HEK293 (cell line): ENCODE measurements at regions not wholly inside any gene's neighbourhood (a gene's known extent, or its start where the extent isn't known, plus 50 kb on each side); places are given as distances from the start of the nearest gene placed in this dataset.

Experiments used
- CTCF ChIA-PET: fragments of 350-600 bp; formaldehyde crosslinking; extraction: SDS; loops from one replicate; lab custom pipeline; 2021; ENCODE audit warnings: antibody characterized with exemption; lab: Yijun Ruan, JAX
- POLR2A ChIA-PET: fragments of 300-600 bp; formaldehyde crosslinking; extraction: SDS; loops from one replicate; lab custom pipeline; 2020; ENCODE audit warnings: antibody characterized with exemption, inconsistent platforms; lab: Yijun Ruan, JAX
- H3K27ac ChIP-seq: fragments of 200-500 bp; sonication (Bioruptor generic); 2 replicates; pipeline ENCODE4 v1.5.1; 2014; ENCODE audit warnings: low read depth, low read length, control low read depth, inconsistent platforms; ENCODE audit errors: extremely low read depth
- H3K36me3 ChIP-seq, 2 experiments: fragments of 200-500 bp in 1 of 2; sonication (Bioruptor generic) in 1 of 2; 1 replicate in 1 of 2; 2 replicates in 1 of 2; pipeline ENCODE4 v1.5.1; 2014 to 2017; ENCODE audit warnings: inconsistent platforms in 2 of 2, low read length in 2 of 2; ENCODE audit not compliant: control insufficient read depth in 2 of 2, insufficient read depth in 1 of 2
- H3K4me1 ChIP-seq: fragments of 200-500 bp; sonication (Bioruptor generic); 2 replicates; pipeline ENCODE4 v1.5.1; 2014; ENCODE audit warnings: mild to moderate bottlenecking, low read length, inconsistent platforms; ENCODE audit not compliant: control insufficient read depth, insufficient read depth
- H3K4me3 ChIP-seq: 2 replicates; pipeline ENCODE4 v1.5.1; 2011; ENCODE audit warnings: low read depth, mild to moderate bottlenecking, control low read depth, low read length, moderate library complexity
- H3K9me3 ChIP-seq: fragments of 200-500 bp; sonication (Bioruptor generic); 2 replicates; pipeline ENCODE4 v1.5.1; 2014; ENCODE audit warnings: low read depth, low read length, inconsistent platforms; ENCODE audit not compliant: control insufficient read depth, insufficient read depth
- BCL11A ChIP-seq: fragments of 450-650 bp; formaldehyde crosslinking; IDR thresholded peaks from 2 replicates; pipeline ENCODE4 v1.5.1; 2016; ENCODE audit warnings: low read depth, missing biosample characterization, missing genetic modification characterization
- GLI2 ChIP-seq: fragments of 450-650 bp; formaldehyde crosslinking; IDR thresholded peaks from 2 replicates; pipeline ENCODE4; 2017; ENCODE audit warnings: missing biosample characterization, missing genetic modification characterization, low read depth, borderline replicate concordance
- SALL2 ChIP-seq: fragments of 450-650 bp; formaldehyde crosslinking; IDR thresholded peaks from 2 replicates; pipeline ENCODE4 v1.5.0; 2017; ENCODE audit warnings: missing biosample characterization, mild to moderate bottlenecking, missing genetic modification characterization, borderline replicate concordance
- SP2 ChIP-seq: fragments of 450-650 bp; formaldehyde crosslinking; IDR thresholded peaks from 2 replicates; pipeline ENCODE4 v1.5.1; 2016; ENCODE audit warnings: missing biosample characterization, missing genetic modification characterization
- ZBTB7A ChIP-seq: fragments of 450-650 bp; formaldehyde crosslinking; IDR thresholded peaks from 2 replicates; pipeline ENCODE4 v1.5.1; 2016; ENCODE audit warnings: low read depth, missing biosample characterization, missing genetic modification characterization
- ZEB2 ChIP-seq: fragments of 450-650 bp; formaldehyde crosslinking; IDR thresholded peaks from 2 replicates; pipeline ENCODE4 v1.5.1; 2016; ENCODE audit warnings: missing biosample characterization, missing genetic modification characterization
- ZNF133 ChIP-seq: fragments of 450-650 bp; formaldehyde crosslinking; IDR thresholded peaks from 2 replicates; pipeline ENCODE4 v1.5.1; 2016; ENCODE audit warnings: missing biosample characterization, missing genetic modification characterization
- ZNF214 ChIP-seq: fragments of 450-650 bp; formaldehyde crosslinking; IDR thresholded peaks from 2 replicates; pipeline ENCODE4 v1.5.1; 2017; ENCODE audit warnings: missing biosample characterization, mild to moderate bottlenecking, missing genetic modification characterization, borderline replicate concordance
- ZNF24 ChIP-seq: fragments of 450-650 bp; formaldehyde crosslinking; IDR thresholded peaks from 2 replicates; pipeline ENCODE4 v1.5.1; 2016; ENCODE audit warnings: missing biosample characterization, missing genetic modification characterization
- ZNF26 ChIP-seq: fragments of 450-650 bp; formaldehyde crosslinking; IDR thresholded peaks from 2 replicates; pipeline ENCODE4 v1.5.1; 2016; ENCODE audit warnings: missing biosample characterization, missing genetic modification characterization
- ZNF658 ChIP-seq: fragments of 450-650 bp; formaldehyde crosslinking; IDR thresholded peaks from 2 replicates; pipeline ENCODE4; 2016; ENCODE audit warnings: missing biosample characterization, missing genetic modification characterization
- TF ChIP-seq, protein P1 (sequence below): fragments of 450-650 bp; formaldehyde crosslinking; IDR thresholded peaks from 2 replicates; pipeline ENCODE4 v1.5.1; 2017; ENCODE audit warnings: missing biosample characterization, missing genetic modification characterization
- TF ChIP-seq, protein P2 (sequence below): fragments of 450-650 bp; formaldehyde crosslinking; IDR thresholded peaks from 2 replicates; pipeline ENCODE4 v1.5.1; 2016; ENCODE audit warnings: missing biosample characterization, missing genetic modification characterization, borderline replicate concordance
- TF ChIP-seq, protein P3 (sequence below): fragments of 450-650 bp; formaldehyde crosslinking; IDR thresholded peaks from 2 replicates; pipeline ENCODE4 v1.5.1; 2016; ENCODE audit warnings: missing biosample characterization, missing genetic modification characterization
- TF ChIP-seq, protein P4 (sequence below): fragments of 450-650 bp; formaldehyde crosslinking; IDR thresholded peaks from 2 replicates; pipeline ENCODE4 v1.5.1; 2016; ENCODE audit warnings: missing biosample characterization, missing genetic modification characterization
- TF ChIP-seq, protein P5 (sequence below): fragments of 450-650 bp; formaldehyde crosslinking; IDR thresholded peaks from 2 replicates; pipeline ENCODE4 v1.5.1; 2017; ENCODE audit warnings: missing biosample characterization, missing genetic modification characterization

DNA sequence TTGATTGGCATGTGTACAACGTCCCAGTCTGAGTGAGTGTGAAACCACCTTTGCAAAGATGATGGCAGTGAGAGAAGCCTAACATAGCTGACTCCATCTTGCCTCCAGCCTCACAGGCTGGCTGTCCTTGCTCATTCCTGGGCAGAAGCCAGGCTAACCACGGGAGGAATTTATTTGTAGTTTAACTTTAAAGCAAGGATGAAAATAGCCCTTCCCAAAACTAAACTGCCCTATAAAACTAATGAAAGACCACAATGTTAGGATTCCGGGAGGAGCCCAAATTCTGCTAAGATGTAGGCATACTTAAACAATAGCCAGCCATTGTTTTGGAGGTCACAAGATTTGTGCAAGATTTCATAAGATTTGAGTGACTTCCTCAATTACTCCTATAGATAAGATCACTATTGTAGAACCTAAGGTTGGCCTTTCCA, 96.6 kb upstream of the LSM14A start:
- H3K9me3 ChIP-seq = no peaks in the 10 kb centered on the region; the same call in 1 of the 2 replicates
- H3K4me3 ChIP-seq = no peak overlapping the region
- H3K36me3 ChIP-seq = no peaks in the 10 kb centered on the region
- H3K4me1 ChIP-seq = no peaks in the 10 kb centered on the region
- ChIA-PET CTCF (interaction anchor here (2.0 to 6.5 kb wide), 2 partner anchors 13 to 21 kb away, joined by 6 to 46 read pairs; no protein-coding TSS in a partner anchor), POLR2A (no interaction called here)
- TF ChIP-seq ZNF658 (no peak), ZNF214 (no peak), ZEB2 (tag by site-specific recombination) (no peak), ZNF26 (tag by site-specific recombination) (no peak), ZNF133 (tag by site-specific recombination) (no peak)
- TF ChIP-seq, protein P1, sequence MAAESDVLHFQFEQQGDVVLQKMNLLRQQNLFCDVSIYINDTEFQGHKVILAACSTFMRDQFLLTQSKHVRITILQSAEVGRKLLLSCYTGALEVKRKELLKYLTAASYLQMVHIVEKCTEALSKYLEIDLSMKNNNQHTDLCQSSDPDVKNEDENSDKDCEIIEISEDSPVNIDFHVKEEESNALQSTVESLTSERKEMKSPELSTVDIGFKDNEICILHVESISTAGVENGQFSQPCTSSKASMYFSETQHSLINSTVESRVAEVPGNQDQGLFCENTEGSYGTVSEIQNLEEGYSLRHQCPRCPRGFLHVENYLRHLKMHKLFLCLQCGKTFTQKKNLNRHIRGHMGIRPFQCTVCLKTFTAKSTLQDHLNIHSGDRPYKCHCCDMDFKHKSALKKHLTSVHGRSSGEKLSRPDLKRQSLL = no peak
- H3K27ac ChIP-seq = no peak overlapping the region

DNA sequence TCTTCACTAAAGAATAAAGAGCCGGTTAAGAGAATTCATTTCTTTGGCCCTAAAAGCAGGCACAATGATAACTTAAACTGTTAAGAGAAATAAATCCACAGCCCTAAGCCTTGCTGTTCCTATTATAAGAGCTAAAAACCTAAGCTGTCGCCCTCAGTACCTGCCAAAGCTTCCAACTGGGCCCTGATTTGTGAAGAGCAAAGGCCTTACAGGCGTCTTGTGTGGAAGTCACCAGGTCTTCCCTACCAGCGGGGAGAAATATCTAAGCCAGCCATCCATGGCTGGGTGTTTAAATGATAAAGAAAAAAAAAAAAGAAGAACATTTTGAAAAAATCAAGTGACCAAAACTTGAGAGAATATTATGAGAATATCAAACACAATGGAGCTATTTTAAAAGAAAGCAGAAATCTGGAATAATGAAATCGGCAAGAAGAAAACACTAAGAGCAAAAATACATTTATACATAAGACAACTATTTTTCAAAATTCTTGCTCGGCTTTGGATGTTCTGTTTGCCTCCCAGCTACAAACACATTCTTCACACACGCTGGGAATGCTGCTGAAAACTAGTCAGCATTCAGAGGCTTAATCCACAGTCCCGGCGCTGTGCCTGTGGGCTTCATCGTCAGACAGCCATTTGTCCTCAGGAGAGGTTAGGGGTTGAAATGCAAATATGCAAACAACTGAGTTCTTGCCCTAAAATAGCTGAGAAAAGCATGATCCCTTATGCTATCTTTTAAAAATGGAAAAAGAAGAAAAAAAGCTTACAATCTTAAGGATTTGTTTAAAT, 89.8 kb upstream of the LSM14A start:
- POLR2A ChIA-PET = no interaction called here
- H3K4me3 ChIP-seq = no peak overlapping the region
- H3K36me3 ChIP-seq = no peaks in the 10 kb centered on the region
- H3K27ac ChIP-seq = no peak overlapping the region
- CTCF ChIA-PET = interaction anchor here (0.6 to 8.3 kb wide), 10 partner anchors 14 to 381 kb away, joined by 3 to 114 read pairs (median 5); no protein-coding TSS in a partner anchor
- no peaks in the 10 kb centered on the region for H3K4me1 ChIP-seq
- peaks cover 5% of the 10 kb centered on the region for H3K9me3 ChIP-seq
- TF ChIP-seq ZNF658 (no peak), SALL2 (tag by site-specific recombination) (no peak), BCL11A (tag by site-specific recombination) (no peak), SP2 (no peak), ZBTB7A (tag by site-specific recombination) (no peak), GLI2 (tag by site-specific recombination) (no peak), ZNF24 (tag by site-specific recombination) (no peak)
- TF ChIP-seq, protein P2, sequence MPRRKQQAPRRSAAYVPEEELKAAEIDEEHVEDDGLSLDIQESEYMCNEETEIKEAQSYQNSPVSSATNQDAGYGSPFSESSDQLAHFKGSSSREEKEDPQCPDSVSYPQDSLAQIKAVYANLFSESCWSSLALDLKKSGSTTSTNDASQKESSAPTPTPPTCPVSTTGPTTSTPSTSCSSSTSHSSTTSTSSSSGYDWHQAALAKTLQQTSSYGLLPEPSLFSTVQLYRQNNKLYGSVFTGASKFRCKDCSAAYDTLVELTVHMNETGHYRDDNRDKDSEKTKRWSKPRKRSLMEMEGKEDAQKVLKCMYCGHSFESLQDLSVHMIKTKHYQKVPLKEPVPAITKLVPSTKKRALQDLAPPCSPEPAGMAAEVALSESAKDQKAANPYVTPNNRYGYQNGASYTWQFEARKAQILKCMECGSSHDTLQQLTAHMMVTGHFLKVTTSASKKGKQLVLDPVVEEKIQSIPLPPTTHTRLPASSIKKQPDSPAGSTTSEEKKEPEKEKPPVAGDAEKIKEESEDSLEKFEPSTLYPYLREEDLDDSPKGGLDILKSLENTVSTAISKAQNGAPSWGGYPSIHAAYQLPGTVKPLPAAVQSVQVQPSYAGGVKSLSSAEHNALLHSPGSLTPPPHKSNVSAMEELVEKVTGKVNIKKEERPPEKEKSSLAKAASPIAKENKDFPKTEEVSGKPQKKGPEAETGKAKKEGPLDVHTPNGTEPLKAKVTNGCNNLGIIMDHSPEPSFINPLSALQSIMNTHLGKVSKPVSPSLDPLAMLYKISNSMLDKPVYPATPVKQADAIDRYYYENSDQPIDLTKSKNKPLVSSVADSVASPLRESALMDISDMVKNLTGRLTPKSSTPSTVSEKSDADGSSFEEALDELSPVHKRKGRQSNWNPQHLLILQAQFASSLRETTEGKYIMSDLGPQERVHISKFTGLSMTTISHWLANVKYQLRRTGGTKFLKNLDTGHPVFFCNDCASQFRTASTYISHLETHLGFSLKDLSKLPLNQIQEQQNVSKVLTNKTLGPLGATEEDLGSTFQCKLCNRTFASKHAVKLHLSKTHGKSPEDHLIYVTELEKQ = no peak
- TF ChIP-seq, protein P3, sequence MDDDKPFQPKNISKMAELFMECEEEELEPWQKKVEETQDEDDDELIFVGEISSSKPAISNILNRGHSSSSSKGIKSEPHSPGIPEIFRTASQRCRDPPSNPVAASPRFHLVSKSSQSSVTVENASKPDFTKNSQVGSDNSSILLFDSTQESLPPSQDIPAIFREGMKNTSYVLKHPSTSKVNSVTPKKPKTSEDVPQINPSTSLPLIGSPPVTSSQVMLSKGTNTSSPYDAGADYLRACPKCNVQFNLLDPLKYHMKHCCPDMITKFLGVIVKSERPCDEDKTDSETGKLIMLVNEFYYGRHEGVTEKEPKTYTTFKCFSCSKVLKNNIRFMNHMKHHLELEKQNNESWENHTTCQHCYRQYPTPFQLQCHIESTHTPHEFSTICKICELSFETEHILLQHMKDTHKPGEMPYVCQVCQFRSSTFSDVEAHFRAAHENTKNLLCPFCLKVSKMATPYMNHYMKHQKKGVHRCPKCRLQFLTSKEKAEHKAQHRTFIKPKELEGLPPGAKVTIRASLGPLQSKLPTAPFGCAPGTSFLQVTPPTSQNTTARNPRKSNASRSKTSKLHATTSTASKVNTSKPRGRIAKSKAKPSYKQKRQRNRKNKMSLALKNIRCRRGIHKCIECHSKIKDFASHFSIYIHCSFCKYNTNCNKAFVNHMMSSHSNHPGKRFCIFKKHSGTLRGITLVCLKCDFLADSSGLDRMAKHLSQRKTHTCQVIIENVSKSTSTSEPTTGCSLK = no peak
- TF ChIP-seq, protein P4, sequence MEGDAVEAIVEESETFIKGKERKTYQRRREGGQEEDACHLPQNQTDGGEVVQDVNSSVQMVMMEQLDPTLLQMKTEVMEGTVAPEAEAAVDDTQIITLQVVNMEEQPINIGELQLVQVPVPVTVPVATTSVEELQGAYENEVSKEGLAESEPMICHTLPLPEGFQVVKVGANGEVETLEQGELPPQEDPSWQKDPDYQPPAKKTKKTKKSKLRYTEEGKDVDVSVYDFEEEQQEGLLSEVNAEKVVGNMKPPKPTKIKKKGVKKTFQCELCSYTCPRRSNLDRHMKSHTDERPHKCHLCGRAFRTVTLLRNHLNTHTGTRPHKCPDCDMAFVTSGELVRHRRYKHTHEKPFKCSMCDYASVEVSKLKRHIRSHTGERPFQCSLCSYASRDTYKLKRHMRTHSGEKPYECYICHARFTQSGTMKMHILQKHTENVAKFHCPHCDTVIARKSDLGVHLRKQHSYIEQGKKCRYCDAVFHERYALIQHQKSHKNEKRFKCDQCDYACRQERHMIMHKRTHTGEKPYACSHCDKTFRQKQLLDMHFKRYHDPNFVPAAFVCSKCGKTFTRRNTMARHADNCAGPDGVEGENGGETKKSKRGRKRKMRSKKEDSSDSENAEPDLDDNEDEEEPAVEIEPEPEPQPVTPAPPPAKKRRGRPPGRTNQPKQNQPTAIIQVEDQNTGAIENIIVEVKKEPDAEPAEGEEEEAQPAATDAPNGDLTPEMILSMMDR (tag by site-specific recombination) = no peak
- TF ChIP-seq, protein P5, sequence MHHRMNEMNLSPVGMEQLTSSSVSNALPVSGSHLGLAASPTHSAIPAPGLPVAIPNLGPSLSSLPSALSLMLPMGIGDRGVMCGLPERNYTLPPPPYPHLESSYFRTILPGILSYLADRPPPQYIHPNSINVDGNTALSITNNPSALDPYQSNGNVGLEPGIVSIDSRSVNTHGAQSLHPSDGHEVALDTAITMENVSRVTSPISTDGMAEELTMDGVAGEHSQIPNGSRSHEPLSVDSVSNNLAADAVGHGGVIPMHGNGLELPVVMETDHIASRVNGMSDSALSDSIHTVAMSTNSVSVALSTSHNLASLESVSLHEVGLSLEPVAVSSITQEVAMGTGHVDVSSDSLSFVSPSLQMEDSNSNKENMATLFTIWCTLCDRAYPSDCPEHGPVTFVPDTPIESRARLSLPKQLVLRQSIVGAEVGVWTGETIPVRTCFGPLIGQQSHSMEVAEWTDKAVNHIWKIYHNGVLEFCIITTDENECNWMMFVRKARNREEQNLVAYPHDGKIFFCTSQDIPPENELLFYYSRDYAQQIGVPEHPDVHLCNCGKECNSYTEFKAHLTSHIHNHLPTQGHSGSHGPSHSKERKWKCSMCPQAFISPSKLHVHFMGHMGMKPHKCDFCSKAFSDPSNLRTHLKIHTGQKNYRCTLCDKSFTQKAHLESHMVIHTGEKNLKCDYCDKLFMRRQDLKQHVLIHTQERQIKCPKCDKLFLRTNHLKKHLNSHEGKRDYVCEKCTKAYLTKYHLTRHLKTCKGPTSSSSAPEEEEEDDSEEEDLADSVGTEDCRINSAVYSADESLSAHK = no peak
